ENCODE measurements at regions not wholly inside any gene's neighbourhood (a gene's known extent, or its start where the extent isn't known, plus 50 kb on each side); places are given as distances from the start of the nearest gene placed in this dataset.

DNA sequence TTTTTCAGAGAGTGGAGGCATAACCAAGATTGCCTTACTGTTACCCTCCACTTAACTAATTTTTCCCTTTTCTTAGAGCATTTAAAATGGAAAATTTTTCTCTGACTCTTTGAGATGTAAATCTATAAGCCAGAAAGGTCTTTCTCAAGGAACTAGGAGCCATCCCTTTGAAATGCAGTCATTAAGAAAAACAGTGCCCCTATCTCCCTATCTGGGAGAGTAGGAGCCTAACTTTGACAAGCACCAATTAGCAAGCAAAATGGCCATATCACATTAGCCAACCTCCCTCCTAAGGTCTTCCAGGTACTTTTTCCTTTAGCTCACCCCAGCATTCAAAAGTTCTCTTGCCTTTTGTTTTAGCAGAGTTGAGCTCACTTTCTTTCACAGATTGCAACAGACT, 570.5 kb downstream of the EPHA7 start:
- Mint-ChIP-seq H3K9me3 (peaks cover 5% of the 10 kb centered on the region), H3K4me3 (no peak overlapping the region), H3K4me1 (ENCODE audit: low read depth) (no peaks in the 10 kb centered on the region), H3K27ac (no peak overlapping the region), H3K27me3 (no peaks in the 10 kb centered on the region), H3K36me3 (ENCODE audit: low read depth) (no peaks in the 10 kb centered on the region)
- no peak for ATAC-seq
- DNase-seq = no peak
- ChIA-PET CTCF (no interaction called here), POLR2A (no interaction called here)
- intact Hi-C loops (cut with micrococcal nuclease) = no loop called here
- TF ChIP-seq, protein P1, sequence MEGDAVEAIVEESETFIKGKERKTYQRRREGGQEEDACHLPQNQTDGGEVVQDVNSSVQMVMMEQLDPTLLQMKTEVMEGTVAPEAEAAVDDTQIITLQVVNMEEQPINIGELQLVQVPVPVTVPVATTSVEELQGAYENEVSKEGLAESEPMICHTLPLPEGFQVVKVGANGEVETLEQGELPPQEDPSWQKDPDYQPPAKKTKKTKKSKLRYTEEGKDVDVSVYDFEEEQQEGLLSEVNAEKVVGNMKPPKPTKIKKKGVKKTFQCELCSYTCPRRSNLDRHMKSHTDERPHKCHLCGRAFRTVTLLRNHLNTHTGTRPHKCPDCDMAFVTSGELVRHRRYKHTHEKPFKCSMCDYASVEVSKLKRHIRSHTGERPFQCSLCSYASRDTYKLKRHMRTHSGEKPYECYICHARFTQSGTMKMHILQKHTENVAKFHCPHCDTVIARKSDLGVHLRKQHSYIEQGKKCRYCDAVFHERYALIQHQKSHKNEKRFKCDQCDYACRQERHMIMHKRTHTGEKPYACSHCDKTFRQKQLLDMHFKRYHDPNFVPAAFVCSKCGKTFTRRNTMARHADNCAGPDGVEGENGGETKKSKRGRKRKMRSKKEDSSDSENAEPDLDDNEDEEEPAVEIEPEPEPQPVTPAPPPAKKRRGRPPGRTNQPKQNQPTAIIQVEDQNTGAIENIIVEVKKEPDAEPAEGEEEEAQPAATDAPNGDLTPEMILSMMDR (IDR thresholded peaks at IDR 0.05) = no peak

DNA sequence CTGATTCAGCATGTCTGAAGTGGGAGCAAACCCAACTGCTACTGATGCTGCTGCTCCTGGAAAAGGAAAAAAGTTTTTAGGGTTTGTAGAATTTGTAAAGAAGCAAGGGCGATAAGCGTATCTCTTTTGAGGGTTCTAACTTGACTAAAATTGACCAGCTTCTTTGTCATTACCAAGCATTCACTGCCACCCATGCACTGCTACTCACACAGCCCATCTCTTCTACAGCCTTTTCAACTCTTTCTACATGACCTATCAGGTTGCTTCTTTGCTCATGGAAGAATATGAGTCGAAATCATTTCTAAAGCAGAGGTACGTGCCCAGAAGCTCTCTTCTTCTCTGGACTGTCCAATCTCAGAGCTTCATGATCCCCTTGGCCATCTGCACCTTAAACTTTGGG, 570.9 kb downstream of the EPHA7 start:
- peaks cover 6% of the 10 kb centered on the region for H3K9me3 Mint-ChIP-seq
- DNase-seq (no peak), ATAC-seq (no peak)
- no peaks in the 10 kb centered on the region for H3K36me3 Mint-ChIP-seq (ENCODE audit: low read depth)
- H3K4me3 Mint-ChIP-seq = no peak overlapping the region
- CTCF ChIA-PET = no interaction called here
- H3K27me3 Mint-ChIP-seq = no peaks in the 10 kb centered on the region
- no peak overlapping the region for H3K27ac Mint-ChIP-seq
- intact Hi-C loops (cut with micrococcal nuclease) = no loop called here
- TF ChIP-seq, protein P1 (IDR thresholded peaks at IDR 0.05) = no peak
- H3K4me1 Mint-ChIP-seq (ENCODE audit: low read depth) = no peaks in the 10 kb centered on the region
- POLR2A ChIA-PET = no interaction called here

DNA sequence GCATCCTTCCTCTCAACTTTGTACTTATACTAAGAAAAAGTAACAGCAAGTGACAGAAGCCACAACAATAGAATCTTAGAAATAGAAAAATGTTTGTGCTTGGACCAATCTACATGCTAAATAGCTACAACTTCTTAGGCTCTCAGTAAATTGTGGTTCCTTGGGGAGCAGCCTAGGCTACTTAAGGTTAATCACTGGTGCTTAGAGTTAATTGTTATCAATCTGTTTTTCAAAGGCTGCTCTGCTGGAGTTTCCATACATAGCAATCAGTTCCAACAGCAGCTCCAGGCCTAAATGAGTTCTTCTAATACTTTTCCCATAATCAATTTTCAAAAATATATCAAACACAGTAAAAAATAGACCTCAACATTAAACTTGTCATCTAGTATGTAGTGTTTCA, 571.4 kb downstream of the EPHA7 start:
- no peak overlapping the region for H3K4me3 Mint-ChIP-seq
- intact Hi-C loops (cut with micrococcal nuclease) = no loop called here
- TF ChIP-seq, protein P1 (IDR thresholded peaks at IDR 0.05) = no peak
- H3K9me3 Mint-ChIP-seq = peaks cover 6% of the 10 kb centered on the region
- H3K4me1 Mint-ChIP-seq (ENCODE audit: low read depth) = no peaks in the 10 kb centered on the region
- POLR2A ChIA-PET = no interaction called here
- no peak overlapping the region for H3K27ac Mint-ChIP-seq
- ATAC-seq = no peak
- H3K36me3 Mint-ChIP-seq (ENCODE audit: low read depth) = no peaks in the 10 kb centered on the region
- H3K27me3 Mint-ChIP-seq = no peaks in the 10 kb centered on the region
- CTCF ChIA-PET = no interaction called here
- DNase-seq = no peak

DNA sequence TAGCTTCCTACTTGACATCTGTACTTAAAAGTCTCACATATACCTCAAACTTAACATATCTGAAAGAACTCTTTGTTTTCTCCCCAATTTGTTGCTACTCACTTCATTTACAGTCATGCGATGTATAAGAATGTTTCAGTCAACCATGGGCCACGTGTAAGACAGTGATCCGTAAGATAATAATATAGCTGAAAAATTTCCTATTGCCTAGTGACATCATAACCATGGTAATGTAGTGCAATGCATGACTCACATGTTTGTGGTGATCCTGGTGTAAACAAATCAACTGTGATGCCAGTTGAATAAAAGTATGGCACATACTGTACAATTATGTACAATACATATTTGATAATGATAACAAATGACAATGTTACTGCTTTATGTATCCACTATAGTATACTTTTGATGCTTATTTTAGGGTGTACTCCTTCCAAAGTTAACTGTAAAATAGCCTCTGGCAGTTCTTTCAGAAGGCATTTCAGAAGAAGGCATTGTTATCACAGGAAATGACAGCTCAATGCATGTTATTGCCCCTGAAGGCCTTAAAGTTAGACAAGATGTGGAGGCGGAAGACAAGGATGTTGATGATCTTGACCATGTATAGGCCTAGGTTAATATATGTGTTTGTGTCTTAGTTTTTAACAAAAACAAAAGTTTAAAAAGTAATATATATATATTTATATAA, 579.0 kb downstream of the EPHA7 start:
- intact Hi-C loops (cut with micrococcal nuclease) = no loop called here
- Mint-ChIP-seq H3K36me3 (ENCODE audit: low read depth) (no peaks in the 10 kb centered on the region), H3K9me3 (peaks cover 1% of the 10 kb centered on the region), H3K4me1 (ENCODE audit: low read depth) (no peaks in the 10 kb centered on the region), H3K27me3 (no peaks in the 10 kb centered on the region), H3K4me3 (no peak overlapping the region), H3K27ac (no peak overlapping the region)
- TF ChIP-seq, protein P1 (IDR thresholded peaks at IDR 0.05) = no peak
- DNase-seq = no peak
- POLR2A ChIA-PET = no interaction called here
- no peak for ATAC-seq
- CTCF ChIA-PET = no interaction called here

DNA sequence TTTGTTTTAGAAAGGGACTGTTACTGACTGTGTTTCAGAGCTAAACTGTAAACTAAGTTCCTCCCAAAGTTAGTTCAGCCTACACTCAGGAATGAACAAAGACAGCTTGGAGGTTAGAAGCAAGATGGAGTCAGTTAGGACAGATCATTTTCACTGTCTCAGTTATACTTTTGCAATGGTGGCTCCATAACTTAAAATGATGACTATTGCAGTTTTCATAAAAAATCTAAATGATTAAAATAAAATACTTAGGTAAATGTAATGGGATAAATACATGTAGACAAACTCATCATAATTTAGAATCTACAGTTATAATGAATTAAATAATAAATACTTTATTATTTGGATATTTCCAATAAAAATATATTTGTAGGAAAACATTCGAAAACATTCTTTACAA, 590.6 kb downstream of the EPHA7 start:
- no peaks in the 10 kb centered on the region for H3K36me3 Mint-ChIP-seq (ENCODE audit: low read depth)
- H3K4me1 Mint-ChIP-seq (ENCODE audit: low read depth) = no peaks in the 10 kb centered on the region
- DNase-seq (no peak), ATAC-seq (no peak)
- peaks cover 8% of the 10 kb centered on the region for H3K9me3 Mint-ChIP-seq
- intact Hi-C loops (cut with micrococcal nuclease) = no loop called here
- CTCF ChIA-PET = no interaction called here
- TF ChIP-seq, protein P1 (IDR thresholded peaks at IDR 0.05) = no peak
- H3K4me3 Mint-ChIP-seq = no peak overlapping the region
- H3K27ac Mint-ChIP-seq = no peak overlapping the region
- POLR2A ChIA-PET = no interaction called here
- H3K27me3 Mint-ChIP-seq = no peaks in the 10 kb centered on the region

Data from activated CD8-positive, alpha-beta T cell treated with anti-CD3 and anti-CD28 coated beads for 36 hours (primary cell).